ENCODE measurements at regions not wholly inside any gene's neighbourhood (a gene's known extent, or its start where the extent isn't known, plus 50 kb on each side); places are given as distances from the start of the nearest gene placed in this dataset.

GRCh38 chr5:82663225-82663624 is 385.1 kb upstream of the RPS23 start:
- Mint-ChIP-seq H3K4me1 (peaks cover 7% of the 10 kb centered on the region), H3K27me3 (ENCODE audit: low read depth) (no peaks in the 10 kb centered on the region), H3K9me3 (no peaks in the 10 kb centered on the region), H3K27ac (no peak overlapping the region), H3K36me3 (ENCODE audit: low read depth) (no peaks in the 10 kb centered on the region), H3K4me3 (no peak overlapping the region)
- TF ChIP-seq, protein P1, sequence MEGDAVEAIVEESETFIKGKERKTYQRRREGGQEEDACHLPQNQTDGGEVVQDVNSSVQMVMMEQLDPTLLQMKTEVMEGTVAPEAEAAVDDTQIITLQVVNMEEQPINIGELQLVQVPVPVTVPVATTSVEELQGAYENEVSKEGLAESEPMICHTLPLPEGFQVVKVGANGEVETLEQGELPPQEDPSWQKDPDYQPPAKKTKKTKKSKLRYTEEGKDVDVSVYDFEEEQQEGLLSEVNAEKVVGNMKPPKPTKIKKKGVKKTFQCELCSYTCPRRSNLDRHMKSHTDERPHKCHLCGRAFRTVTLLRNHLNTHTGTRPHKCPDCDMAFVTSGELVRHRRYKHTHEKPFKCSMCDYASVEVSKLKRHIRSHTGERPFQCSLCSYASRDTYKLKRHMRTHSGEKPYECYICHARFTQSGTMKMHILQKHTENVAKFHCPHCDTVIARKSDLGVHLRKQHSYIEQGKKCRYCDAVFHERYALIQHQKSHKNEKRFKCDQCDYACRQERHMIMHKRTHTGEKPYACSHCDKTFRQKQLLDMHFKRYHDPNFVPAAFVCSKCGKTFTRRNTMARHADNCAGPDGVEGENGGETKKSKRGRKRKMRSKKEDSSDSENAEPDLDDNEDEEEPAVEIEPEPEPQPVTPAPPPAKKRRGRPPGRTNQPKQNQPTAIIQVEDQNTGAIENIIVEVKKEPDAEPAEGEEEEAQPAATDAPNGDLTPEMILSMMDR (IDR thresholded peaks at IDR 0.05; ENCODE audit: unreplicated experiment in 3 of 3), result no peak

DNA sequence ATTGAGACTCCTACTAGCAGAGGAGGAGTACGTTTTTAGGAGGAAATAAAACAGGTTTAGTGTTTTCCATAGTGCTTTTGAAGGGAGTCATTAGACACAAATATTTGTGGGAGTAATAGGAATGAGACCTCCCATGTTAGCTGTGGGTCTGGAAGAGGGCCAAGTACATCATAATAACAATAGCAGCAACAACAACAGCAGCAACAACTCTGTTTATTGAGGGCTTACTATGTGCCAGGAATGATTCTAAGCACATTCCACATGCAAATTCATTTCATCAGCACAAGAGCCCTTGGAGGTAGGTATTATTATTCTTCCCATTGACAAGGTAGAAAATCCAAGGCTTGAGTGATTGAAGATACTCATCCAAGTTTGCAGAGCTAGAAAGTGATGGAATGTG is 384.2 kb upstream of the RPS23 start:
- peaks cover 14% of the 10 kb centered on the region for H3K4me1 Mint-ChIP-seq
- H3K9me3 Mint-ChIP-seq, result no peaks in the 10 kb centered on the region
- H3K27me3 Mint-ChIP-seq (ENCODE audit: low read depth), result no peaks in the 10 kb centered on the region
- H3K4me3 Mint-ChIP-seq, result no peak overlapping the region
- H3K27ac Mint-ChIP-seq, result no peak overlapping the region
- no peaks in the 10 kb centered on the region for H3K36me3 Mint-ChIP-seq (ENCODE audit: low read depth)
- TF ChIP-seq, protein P1 (IDR thresholded peaks at IDR 0.05; ENCODE audit: unreplicated experiment in 3 of 3), result no peak

DNA sequence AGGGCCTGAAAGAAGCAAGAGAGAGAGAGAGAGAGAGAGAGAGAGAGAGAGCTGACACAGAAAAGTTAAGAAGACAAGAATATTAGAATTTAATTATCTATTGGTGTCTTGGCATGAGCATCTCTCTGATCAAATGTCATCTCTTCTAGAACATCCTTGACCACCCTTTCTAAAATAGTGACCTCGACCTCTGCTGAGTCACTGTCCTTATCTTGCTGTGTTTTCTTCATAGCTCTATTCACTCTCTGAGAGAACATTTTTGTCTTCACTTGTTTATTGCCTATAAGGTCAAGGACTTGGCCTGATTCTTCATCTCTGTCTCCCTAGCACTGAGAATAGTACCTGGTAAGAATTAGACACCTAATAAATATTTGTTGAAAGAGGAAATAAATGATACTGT is 383.8 kb upstream of the RPS23 start:
- no peaks in the 10 kb centered on the region for H3K36me3 Mint-ChIP-seq (ENCODE audit: low read depth)
- H3K4me3 Mint-ChIP-seq, result no peak overlapping the region
- peaks cover 17% of the 10 kb centered on the region for H3K4me1 Mint-ChIP-seq
- TF ChIP-seq, protein P1 (IDR thresholded peaks at IDR 0.05; ENCODE audit: unreplicated experiment in 3 of 3), result no peak
- H3K27me3 Mint-ChIP-seq (ENCODE audit: low read depth), result no peaks in the 10 kb centered on the region
- no peaks in the 10 kb centered on the region for H3K9me3 Mint-ChIP-seq
- H3K27ac Mint-ChIP-seq, result no peak overlapping the region

- Mint-ChIP-seq H3K9me3 (no peaks in the 10 kb centered on the region), H3K36me3 (ENCODE audit: low read depth) (no peaks in the 10 kb centered on the region), H3K4me1 (peaks cover 21% of the 10 kb centered on the region), H3K27ac (no peak overlapping the region), H3K4me3 (no peak overlapping the region), H3K27me3 (ENCODE audit: low read depth) (no peaks in the 10 kb centered on the region)
- TF ChIP-seq, protein P1 (IDR thresholded peaks at IDR 0.05; ENCODE audit: unreplicated experiment in 3 of 3), result no peak
Observed at GRCh38 chr5:82661462-82661861, 383.3 kb upstream of the RPS23 start.

DNA sequence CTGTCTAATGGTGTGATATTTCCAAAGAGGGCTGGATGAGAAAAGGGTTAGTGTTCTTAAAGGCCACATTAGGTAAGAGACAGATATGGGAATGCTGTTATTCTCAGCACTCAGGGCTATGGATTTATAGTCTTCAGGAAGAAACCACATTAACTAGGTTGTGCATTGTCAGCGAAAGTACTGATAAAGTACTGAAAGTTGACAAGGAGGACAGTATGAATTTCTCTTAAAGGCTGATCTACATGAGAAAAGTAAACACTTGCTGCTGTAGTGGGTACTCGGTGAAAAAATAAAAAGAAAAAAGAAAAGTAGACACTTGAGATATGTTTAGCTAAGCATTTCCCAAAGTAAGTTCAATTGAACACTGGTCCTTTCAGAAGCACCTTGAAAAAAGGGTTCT is 381.0 kb upstream of the RPS23 start:
- Mint-ChIP-seq H3K4me1 (peaks cover 29% of the 10 kb centered on the region), H3K9me3 (peaks cover under 1% of the 10 kb centered on the region), H3K36me3 (ENCODE audit: low read depth) (no peaks in the 10 kb centered on the region), H3K27me3 (ENCODE audit: low read depth) (no peaks in the 10 kb centered on the region), H3K4me3 (no peak overlapping the region), H3K27ac (peak overlapping the region in 2 of 3 experiments; percentile 65 to 77)
- TF ChIP-seq, protein P1 (IDR thresholded peaks at IDR 0.05; ENCODE audit: unreplicated experiment in 3 of 3), result no peak

DNA sequence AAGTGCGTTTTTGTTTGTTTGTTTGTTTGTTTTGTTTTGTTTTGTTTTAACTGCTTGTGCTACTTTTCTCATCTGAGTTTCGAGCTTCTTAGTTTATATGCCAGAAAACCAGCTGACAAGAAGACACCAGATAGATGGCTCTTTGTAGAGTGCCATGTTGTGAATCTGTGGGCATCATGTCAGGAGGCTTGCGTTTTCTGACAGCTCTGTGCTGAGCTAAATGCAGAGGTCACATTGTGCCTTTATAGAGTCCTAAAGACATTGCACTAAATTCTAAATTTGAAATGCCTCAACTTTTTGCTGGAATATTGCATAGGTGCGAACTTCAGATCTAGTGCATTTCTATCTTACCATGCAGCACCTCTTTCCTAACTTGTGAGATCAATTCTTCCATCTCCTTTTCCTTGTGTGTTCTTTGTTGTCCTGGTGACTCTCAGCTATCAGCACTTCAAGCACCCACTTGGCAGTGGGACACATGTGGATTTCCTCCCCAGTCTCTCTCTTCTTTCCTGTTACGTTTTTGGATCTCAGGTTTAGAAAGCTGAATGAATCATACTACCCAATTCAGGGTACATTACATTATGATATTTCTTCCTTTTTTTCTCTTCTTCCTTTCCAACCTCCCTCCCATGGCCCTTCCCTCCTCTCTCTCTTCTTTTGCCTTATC is 379.0 kb upstream of the RPS23 start:
- Mint-ChIP-seq H3K27me3 (ENCODE audit: low read depth) (no peaks in the 10 kb centered on the region), H3K4me1 (peaks cover 29% of the 10 kb centered on the region), H3K4me3 (no peak overlapping the region), H3K27ac (peak overlapping the region; percentile 0 to 73 (median 24)), H3K36me3 (ENCODE audit: low read depth) (no peaks in the 10 kb centered on the region), H3K9me3 (peaks cover 7% of the 10 kb centered on the region)
- TF ChIP-seq, protein P1 (IDR thresholded peaks at IDR 0.05; ENCODE audit: unreplicated experiment in 3 of 3), result no peak

All from nephron (organoid).